ENCODE measurements at regions not wholly inside any gene's neighbourhood (a gene's known extent, or its start where the extent isn't known, plus 50 kb on each side); places are given as distances from the start of the nearest gene placed in this dataset.
"Not testable (repeated sequence)": the region's sequence is repeated elsewhere in the genome, so short reads cannot be mapped to it uniquely, and the experiment has no call there.

GRCh38 chr4:112031712-112032328 lies 113.4 kb upstream of the FAM241A start:
- Mint-ChIP-seq H3K4me1 (no peaks in the 10 kb centered on the region), H3K27me3 (peaks cover 28% of the 10 kb centered on the region), H3K9me3 (no peaks in the 10 kb centered on the region), H3K4me3 (no peak overlapping the region), H3K36me3 (ENCODE audit: low read depth) (no peaks in the 10 kb centered on the region), H3K27ac (no peak overlapping the region)
- DNase-seq, result peak; percentile 7
- CTCF ChIA-PET, result no interaction called here
- POLR2A ChIA-PET, result no interaction called here

GRCh38 chr4:112036886-112037285 lies 108.4 kb upstream of the FAM241A start:
- no peak for DNase-seq
- POLR2A ChIA-PET, result no interaction called here
- Mint-ChIP-seq H3K36me3 (ENCODE audit: low read depth) (no peaks in the 10 kb centered on the region), H3K27ac (no peak overlapping the region), H3K27me3 (peaks cover 11% of the 10 kb centered on the region), H3K9me3 (no peaks in the 10 kb centered on the region), H3K4me1 (no peaks in the 10 kb centered on the region), H3K4me3 (no peak overlapping the region)
- CTCF ChIA-PET, result no interaction called here

- POLR2A ChIA-PET, result no interaction called here
- no peaks in the 10 kb centered on the region for H3K9me3 Mint-ChIP-seq
- CTCF ChIA-PET, result interaction anchor here (1.6 kb wide), 1 partner anchor 11 kb away, joined by 4 read pairs; no protein-coding TSS in a partner anchor
Measured at GRCh38 chr4:112038861-112039260, 106.4 kb upstream of the FAM241A start.

GRCh38 chr4:112049119-112049518 lies 96.1 kb upstream of the FAM241A start:
- H3K9me3 Mint-ChIP-seq; H3K27me3 Mint-ChIP-seq; H3K4me1 Mint-ChIP-seq; H3K36me3 Mint-ChIP-seq (ENCODE audit: low read depth); POLR2A ChIA-PET; H3K27ac Mint-ChIP-seq; DNase-seq; H3K4me3 Mint-ChIP-seq: not testable (repeated sequence)
- CTCF ChIA-PET, result interaction anchor here (1.0 kb wide), 1 partner anchor 27 kb away, joined by 4 read pairs; no protein-coding TSS in a partner anchor

More at GRCh38 chr4:112038861-112039260, 106.4 kb upstream of the FAM241A start:
- H3K4me1 Mint-ChIP-seq, result no peaks in the 10 kb centered on the region
- no peaks in the 10 kb centered on the region for H3K36me3 Mint-ChIP-seq (ENCODE audit: low read depth)
- no peak for DNase-seq
- H3K27ac Mint-ChIP-seq, result no peak overlapping the region
- H3K4me3 Mint-ChIP-seq, result no peak overlapping the region
- H3K27me3 Mint-ChIP-seq, result peaks cover 9% of the 10 kb centered on the region

GRCh38 chr4:112053825-112054350 lies 91.4 kb upstream of the FAM241A start:
- H3K27me3 Mint-ChIP-seq, result peaks cover 10% of the 10 kb centered on the region
- no peaks in the 10 kb centered on the region for H3K36me3 Mint-ChIP-seq (ENCODE audit: low read depth)
- no peaks in the 10 kb centered on the region for H3K9me3 Mint-ChIP-seq
- H3K4me3 Mint-ChIP-seq, result no peak overlapping the region
- DNase-seq, result no peak
- no peak overlapping the region for H3K27ac Mint-ChIP-seq
- ChIA-PET CTCF (no interaction called here), POLR2A (no interaction called here)
- peaks cover 12% of the 10 kb centered on the region for H3K4me1 Mint-ChIP-seq

GRCh38 chr4:112055100-112055499 lies 90.2 kb upstream of the FAM241A start:
- POLR2A ChIA-PET, result no interaction called here
- no peak for DNase-seq

GRCh38 chr4:112057470-112057869 lies 87.8 kb upstream of the FAM241A start:
- Mint-ChIP-seq H3K4me1 (peaks cover 12% of the 10 kb centered on the region), H3K27ac (no peak overlapping the region), H3K27me3 (peaks cover 13% of the 10 kb centered on the region), H3K9me3 (no peaks in the 10 kb centered on the region), H3K36me3 (ENCODE audit: low read depth) (no peaks in the 10 kb centered on the region), H3K4me3 (no peak overlapping the region)
- CTCF ChIA-PET, result no interaction called here
- no peak for DNase-seq
- POLR2A ChIA-PET, result no interaction called here

More at GRCh38 chr4:112055100-112055499, 90.2 kb upstream of the FAM241A start:
- Mint-ChIP-seq H3K4me3 (no peak overlapping the region), H3K27ac (no peak overlapping the region), H3K4me1 (peaks cover 12% of the 10 kb centered on the region), H3K36me3 (ENCODE audit: low read depth) (no peaks in the 10 kb centered on the region), H3K27me3 (peaks cover 13% of the 10 kb centered on the region), H3K9me3 (no peaks in the 10 kb centered on the region)
- CTCF ChIA-PET, result no interaction called here

- H3K4me1 Mint-ChIP-seq, result peaks cover 12% of the 10 kb centered on the region
- no peaks in the 10 kb centered on the region for H3K36me3 Mint-ChIP-seq (ENCODE audit: low read depth)
- H3K27me3 Mint-ChIP-seq, result peaks cover 13% of the 10 kb centered on the region
- DNase-seq, result no peak
- CTCF ChIA-PET, result no interaction called here
- H3K27ac Mint-ChIP-seq, result no peak overlapping the region
- H3K4me3 Mint-ChIP-seq, result no peak overlapping the region
- H3K9me3 Mint-ChIP-seq, result no peaks in the 10 kb centered on the region
- POLR2A ChIA-PET, result no interaction called here
Measured at GRCh38 chr4:112058433-112058832, 86.8 kb upstream of the FAM241A start.

- H3K27ac Mint-ChIP-seq, result no peak overlapping the region
- POLR2A ChIA-PET, result no interaction called here
- H3K9me3 Mint-ChIP-seq, result no peaks in the 10 kb centered on the region
- no peak overlapping the region for H3K4me3 Mint-ChIP-seq
- peaks cover 7% of the 10 kb centered on the region for H3K4me1 Mint-ChIP-seq
- CTCF ChIA-PET, result interaction anchor here (0.5 kb wide), 1 partner anchor 1895 kb away, joined by 6 read pairs; no protein-coding TSS in a partner anchor
- DNase-seq, result no peak
- H3K27me3 Mint-ChIP-seq, result peaks cover 10% of the 10 kb centered on the region
- H3K36me3 Mint-ChIP-seq (ENCODE audit: low read depth), result no peaks in the 10 kb centered on the region
Measured at GRCh38 chr4:112060212-112060611, 85.0 kb upstream of the FAM241A start.

- Mint-ChIP-seq H3K4me1 (peaks cover 7% of the 10 kb centered on the region), H3K36me3 (ENCODE audit: low read depth) (no peaks in the 10 kb centered on the region), H3K4me3 (no peak overlapping the region), H3K27me3 (peaks cover 10% of the 10 kb centered on the region), H3K9me3 (no peaks in the 10 kb centered on the region), H3K27ac (no peak overlapping the region)
- POLR2A ChIA-PET, result no interaction called here
- CTCF ChIA-PET, result no interaction called here
- no peak for DNase-seq
Measured at GRCh38 chr4:112061207-112061817, 83.9 kb upstream of the FAM241A start.

GRCh38 chr4:112063260-112063659 lies 82.0 kb upstream of the FAM241A start:
- Mint-ChIP-seq H3K27ac (no peak overlapping the region), H3K4me1 (no peaks in the 10 kb centered on the region), H3K4me3 (no peak overlapping the region), H3K9me3 (no peaks in the 10 kb centered on the region), H3K27me3 (peaks cover 20% of the 10 kb centered on the region), H3K36me3 (ENCODE audit: low read depth) (no peaks in the 10 kb centered on the region)
- POLR2A ChIA-PET, result no interaction called here
- CTCF ChIA-PET, result no interaction called here
- DNase-seq, result no peak

GRCh38 chr4:112069110-112069509 lies 76.1 kb upstream of the FAM241A start:
- ChIA-PET CTCF (interaction anchor here (1.5 kb wide), 1 partner anchor 31 kb away, joined by 4 read pairs; no protein-coding TSS in a partner anchor), POLR2A (no interaction called here)
- H3K9me3 Mint-ChIP-seq, result no peaks in the 10 kb centered on the region
- DNase-seq, result no peak
- no peaks in the 10 kb centered on the region for H3K36me3 Mint-ChIP-seq (ENCODE audit: low read depth)
- H3K27ac Mint-ChIP-seq, result no peak overlapping the region
- H3K4me1 Mint-ChIP-seq, result no peaks in the 10 kb centered on the region
- peaks cover 39% of the 10 kb centered on the region for H3K27me3 Mint-ChIP-seq
- no peak overlapping the region for H3K4me3 Mint-ChIP-seq

GRCh38 chr4:112073181-112073580 lies 72.1 kb upstream of the FAM241A start:
- Mint-ChIP-seq H3K4me3 (no peak overlapping the region), H3K4me1 (no peaks in the 10 kb centered on the region), H3K36me3 (ENCODE audit: low read depth) (no peaks in the 10 kb centered on the region), H3K27ac (no peak overlapping the region), H3K9me3 (no peaks in the 10 kb centered on the region), H3K27me3 (peaks cover 28% of the 10 kb centered on the region)
- no peak for DNase-seq
- ChIA-PET CTCF (no interaction called here), POLR2A (no interaction called here)
